ENCODE measurements at regions not wholly inside any gene's neighbourhood (a gene's known extent, or its start where the extent isn't known, plus 50 kb on each side); places are given as distances from the start of the nearest gene placed in this dataset.

- TF ChIP-seq EP300 (IDR thresholded peaks at IDR 0.05; ENCODE audit: low read depth) = no peak
- no peak for TF ChIP-seq CTCF (IDR thresholded peaks at IDR 0.05)
- TF ChIP-seq POLR2A (IDR thresholded peaks at IDR 0.05) = no peak
- TF ChIP-seq POLR2AphosphoS5 (IDR thresholded peaks at IDR 0.05) = no peak
Measured at GRCh38 chr7:34530259-34530658, 127.8 kb upstream of the NPSR1 start.

Data from transverse colon (tissue), 4 donors.